Uterus (tissue), 3 donors: ENCODE measurements at regions not wholly inside any gene's neighbourhood (a gene's known extent, or its start where the extent isn't known, plus 50 kb on each side); places are given as distances from the start of the nearest gene placed in this dataset.

ENCODE experiments used
- DNase-seq, 2 donors: peaks; one replicate each; pipeline ENCODE4 v3.0.0-alpha.2; 2019 to 2020
- H3K27ac ChIP-seq, 2 donors: fragments of 200-600 bp; sonication (generic); 1 replicate in 1 of 2; 2 replicates in 1 of 2; pipeline ENCODE4 v1.5.1; 2016 to 2018
- H3K27me3 ChIP-seq, 2 donors: fragments of 200-600 bp; sonication (generic); one replicate each; pipeline ENCODE4 v1.5.1; 2018 to 2019; ENCODE audit warnings: control low read depth in 1 of 2
- H3K36me3 ChIP-seq, 2 donors: fragments of 200-600 bp; sonication (generic); one replicate each; pipeline ENCODE4 v1.5.1; 2019; ENCODE audit warnings: control low read depth in 1 of 2
- H3K4me1 ChIP-seq, 2 donors: fragments of 200-600 bp; sonication (generic); one replicate each; pipeline ENCODE4 v1.5.1; 2018 to 2019; ENCODE audit warnings: control low read depth in 1 of 2
- H3K4me3 ChIP-seq, 2 donors: fragments of 200-600 bp; sonication (generic); 1 replicate in 1 of 2; 2 replicates in 1 of 2; pipeline ENCODE4 v1.5.1; 2018 to 2019; ENCODE audit warnings: mild to moderate bottlenecking in 1 of 2
- H3K9me3 ChIP-seq, 2 donors: fragments of 200-600 bp; sonication (generic); one replicate each; pipeline ENCODE4 v1.5.1; 2019; ENCODE audit warnings: control low read depth in 1 of 2
- POLR2A ChIP-seq, 2 donors: fragments of 450-650 bp; IDR thresholded peaks; one replicate each; pipeline ENCODE4 v1.6.1; 2016; ENCODE audit warnings: antibody characterized with exemption in 2 of 2, mild to moderate bottlenecking in 1 of 2, moderate library complexity in 1 of 2
- intact Hi-C: fragments of 100-400 bp; cut with DNase I; formaldehyde crosslinking; loops from one replicate; pipeline ENCODE4 v1.15.1; 2023; ENCODE audit warnings: low total_unique reads
- TF ChIP-seq, protein P1 (sequence below), 4 experiments: fragments of 200-600 bp in 2 of 4; fragments of 450-650 bp in 2 of 4; sonication (generic) in 2 of 4; IDR thresholded peaks; one replicate each; pipeline ENCODE4 v1.5.1; 2016 to 2019; ENCODE audit warnings: antibody characterized with exemption in 4 of 4, mild to moderate bottlenecking in 2 of 4, moderate library complexity in 1 of 4
- donor health status: DM: yes; HTN: yes; CAD: no.

- no peak for TF ChIP-seq POLR2A (IDR thresholded peaks at IDR 0.05)
- TF ChIP-seq, protein P1, sequence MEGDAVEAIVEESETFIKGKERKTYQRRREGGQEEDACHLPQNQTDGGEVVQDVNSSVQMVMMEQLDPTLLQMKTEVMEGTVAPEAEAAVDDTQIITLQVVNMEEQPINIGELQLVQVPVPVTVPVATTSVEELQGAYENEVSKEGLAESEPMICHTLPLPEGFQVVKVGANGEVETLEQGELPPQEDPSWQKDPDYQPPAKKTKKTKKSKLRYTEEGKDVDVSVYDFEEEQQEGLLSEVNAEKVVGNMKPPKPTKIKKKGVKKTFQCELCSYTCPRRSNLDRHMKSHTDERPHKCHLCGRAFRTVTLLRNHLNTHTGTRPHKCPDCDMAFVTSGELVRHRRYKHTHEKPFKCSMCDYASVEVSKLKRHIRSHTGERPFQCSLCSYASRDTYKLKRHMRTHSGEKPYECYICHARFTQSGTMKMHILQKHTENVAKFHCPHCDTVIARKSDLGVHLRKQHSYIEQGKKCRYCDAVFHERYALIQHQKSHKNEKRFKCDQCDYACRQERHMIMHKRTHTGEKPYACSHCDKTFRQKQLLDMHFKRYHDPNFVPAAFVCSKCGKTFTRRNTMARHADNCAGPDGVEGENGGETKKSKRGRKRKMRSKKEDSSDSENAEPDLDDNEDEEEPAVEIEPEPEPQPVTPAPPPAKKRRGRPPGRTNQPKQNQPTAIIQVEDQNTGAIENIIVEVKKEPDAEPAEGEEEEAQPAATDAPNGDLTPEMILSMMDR (IDR thresholded peaks at IDR 0.05), result no peak
- intact Hi-C loops, result no loop called here
- no peak overlapping the region for H3K4me3 ChIP-seq
- no peaks in the 10 kb centered on the region for H3K9me3 ChIP-seq
- H3K4me1 ChIP-seq, result no peaks in the 10 kb centered on the region
- no peaks in the 10 kb centered on the region for H3K36me3 ChIP-seq
- DNase-seq, result no peak
- H3K27ac ChIP-seq, result no peak overlapping the region
- H3K27me3 ChIP-seq, result no peaks in the 10 kb centered on the region
These were observed 76.6 kb upstream of the NRIP1 start for GRCh38 chr21:15141261-15141970.

- no peaks in the 10 kb centered on the region for H3K9me3 ChIP-seq
- no peaks in the 10 kb centered on the region for H3K4me1 ChIP-seq
- no peak overlapping the region for H3K4me3 ChIP-seq
- H3K27ac ChIP-seq, result no peak overlapping the region
- intact Hi-C loops, result no loop called here
- H3K27me3 ChIP-seq, result no peaks in the 10 kb centered on the region
- no peak for DNase-seq
- TF ChIP-seq, protein P1 (IDR thresholded peaks at IDR 0.05), result no peak
- no peak for TF ChIP-seq POLR2A (IDR thresholded peaks at IDR 0.05)
- H3K36me3 ChIP-seq, result no peaks in the 10 kb centered on the region
These were observed 79.2 kb upstream of the NRIP1 start for GRCh38 chr21:15144026-15144425.

GRCh38 chr21:15148437-15148836, 83.6 kb upstream of the NRIP1 start:
- intact Hi-C loops, result no loop called here
- TF ChIP-seq POLR2A (IDR thresholded peaks at IDR 0.05), result no peak
- TF ChIP-seq, protein P1 (IDR thresholded peaks at IDR 0.05), result no peak
- DNase-seq, result no peak

GRCh38 chr21:15149600-15150224, 84.9 kb upstream of the NRIP1 start:
- Histone ChIP-seq H3K4me1 (no peaks in the 10 kb centered on the region), H3K27me3 (no peaks in the 10 kb centered on the region), H3K27ac (no peak overlapping the region), H3K4me3 (no peak overlapping the region), H3K36me3 (no peaks in the 10 kb centered on the region), H3K9me3 (no peaks in the 10 kb centered on the region)
- TF ChIP-seq, protein P1 (IDR thresholded peaks at IDR 0.05), result no peak
- no peak for TF ChIP-seq POLR2A (IDR thresholded peaks at IDR 0.05)
- DNase-seq, result no peak
- intact Hi-C loops, result no loop called here

More at GRCh38 chr21:15148437-15148836, 83.6 kb upstream of the NRIP1 start:
- Histone ChIP-seq H3K4me3 (no peak overlapping the region), H3K27me3 (no peaks in the 10 kb centered on the region), H3K9me3 (no peaks in the 10 kb centered on the region), H3K4me1 (no peaks in the 10 kb centered on the region), H3K27ac (no peak overlapping the region), H3K36me3 (no peaks in the 10 kb centered on the region)

DNA sequence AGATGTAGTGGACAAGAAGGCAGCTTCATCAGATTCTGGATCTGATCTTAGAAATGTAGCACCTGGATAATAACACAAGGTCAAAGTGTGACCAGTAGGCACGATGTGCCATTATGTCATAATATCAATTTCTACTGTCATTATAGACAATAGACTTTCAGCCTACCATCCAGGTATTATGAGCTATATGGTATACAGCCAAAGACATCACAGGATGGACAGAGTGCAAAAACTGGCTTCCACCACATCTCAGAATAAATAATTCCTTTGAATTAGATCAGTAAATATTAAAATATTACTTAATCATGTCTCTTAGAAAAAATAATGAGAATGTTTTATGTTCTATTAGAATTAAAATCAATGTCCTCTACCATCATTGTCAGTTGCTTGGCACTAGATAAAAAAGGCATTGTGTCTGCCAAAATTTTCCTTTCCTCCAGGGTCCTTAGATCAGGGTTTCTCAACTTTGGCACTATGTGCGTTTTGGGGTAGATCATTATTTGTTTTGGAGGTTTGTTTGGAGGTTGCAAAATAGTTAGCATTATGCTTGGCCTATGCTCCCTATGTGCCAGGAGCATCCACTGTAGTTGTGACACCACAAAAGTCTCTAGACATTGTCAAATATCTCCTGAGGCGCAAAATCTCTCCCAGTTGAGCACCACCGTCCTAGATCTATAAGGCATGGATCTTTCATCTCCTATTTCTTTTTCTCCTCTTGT, 86.7 kb upstream of the NRIP1 start:
- DNase-seq, result no peak
- intact Hi-C loops, result no loop called here
- no peaks in the 10 kb centered on the region for H3K36me3 ChIP-seq
- H3K27me3 ChIP-seq, result no peaks in the 10 kb centered on the region
- H3K9me3 ChIP-seq, result no peaks in the 10 kb centered on the region
- H3K27ac ChIP-seq, result no peak overlapping the region
- H3K4me3 ChIP-seq, result no peak overlapping the region
- no peaks in the 10 kb centered on the region for H3K4me1 ChIP-seq
- TF ChIP-seq, protein P1 (IDR thresholded peaks at IDR 0.05), result no peak
- no peak for TF ChIP-seq POLR2A (IDR thresholded peaks at IDR 0.05)
